IMR-90 (cell line): ENCODE measurements at regions not wholly inside any gene's neighbourhood (a gene's known extent, or its start where the extent isn't known, plus 50 kb on each side); places are given as distances from the start of the nearest gene placed in this dataset.

Source experiments
- ATAC-seq: fragments of 200-7000 bp; cut with Tn5 transposase; 2 replicates; pipeline ENCODE4 v1.9.1; 2020; ENCODE audit warnings: low read depth, mild to moderate bottlenecking, moderate library complexity
- BruUV-seq: library from RNA; stranded (reverse); fragments of 400-500 nt; replicated peaks from 2 replicates; lab custom pipeline; 2021; lab: Mats Ljungman, UMichigan
- CTCF ChIA-PET: fragments of 300-600 bp; formaldehyde crosslinking; extraction: SDS; loops from one replicate; lab custom pipeline; 2021; ENCODE audit warnings: antibody characterized with exemption; lab: Yijun Ruan, JAX
- POLR2A ChIA-PET: fragments of 300-600 bp; sonication (Branson Sonifier 250); formaldehyde crosslinking; loops from one replicate; lab custom pipeline; 2022; ENCODE audit warnings: antibody characterized with exemption; ENCODE audit not compliant: unreplicated experiment; lab: Charles Lee
- DNase-seq: peaks from one replicate; pipeline ENCODE4 v3.0.0; 2013
- H2AFZ ChIP-seq: replicated peaks from 2 replicates; pipeline ENCODE3; 2013; ENCODE audit warnings: low read length, mild to moderate bottlenecking; ENCODE audit not compliant: poor library complexity
- H2AK5ac ChIP-seq: 2 replicates; pipeline ENCODE4 v1.6.1; 2013; ENCODE audit warnings: low read depth, low read length, inconsistent platforms
- H2AK9ac ChIP-seq: replicated peaks from 2 replicates; pipeline ENCODE3; 2013; ENCODE audit warnings: mild to moderate bottlenecking, low read depth, low read length, moderate library complexity; ENCODE audit not compliant: poor library complexity
- H2BK120ac ChIP-seq: 2 replicates; pipeline ENCODE4 v1.6.1; 2013; ENCODE audit warnings: low read depth, low read length, inconsistent platforms
- H2BK15ac ChIP-seq: 3 replicates; pipeline ENCODE4 v1.6.1; 2013; ENCODE audit warnings: low read depth, low read length, inconsistent platforms
- H2BK20ac ChIP-seq: 2 replicates; pipeline ENCODE4 v1.6.1; 2013; ENCODE audit warnings: low read depth, mild to moderate bottlenecking, inconsistent platforms, low read length, moderate library complexity
- H2BK5ac ChIP-seq: 2 replicates; pipeline ENCODE4 v1.6.1; 2013; ENCODE audit warnings: mild to moderate bottlenecking, low read depth, low read length, inconsistent platforms; ENCODE audit not compliant: poor library complexity, severe bottlenecking
- H3K14ac ChIP-seq: replicated peaks from 2 replicates; pipeline ENCODE4 v1.6.1; 2013; ENCODE audit warnings: low read depth, low read length, inconsistent platforms
- H3K18ac ChIP-seq: 2 replicates; pipeline ENCODE4 v1.6.1; 2013; ENCODE audit warnings: low read depth, low read length, control low read depth
- H3K23ac ChIP-seq: 2 replicates; pipeline ENCODE4 v1.6.1; 2013; ENCODE audit warnings: low read depth, low read length, inconsistent platforms
- H3K27ac ChIP-seq: 2 replicates; pipeline ENCODE4 v1.5.1; 2013; ENCODE audit warnings: mild to moderate bottlenecking, control low read depth, low read length; ENCODE audit not compliant: insufficient read depth
- H3K27me3 ChIP-seq: 2 replicates; pipeline ENCODE4 v1.6.1; 2013; ENCODE audit warnings: low read length; ENCODE audit not compliant: control insufficient read depth, insufficient read depth
- H3K36me3 ChIP-seq: 2 replicates; pipeline ENCODE4 v1.6.1; 2013; ENCODE audit warnings: low read length, mixed read lengths; ENCODE audit not compliant: control insufficient read depth, insufficient read depth
- H3K4ac ChIP-seq: 2 replicates; pipeline ENCODE4 v1.6.1; 2013; ENCODE audit warnings: low read depth, low read length, inconsistent platforms
- H3K4me1 ChIP-seq: 2 replicates; pipeline ENCODE4 v1.6.1; 2013; ENCODE audit warnings: low read length, mixed read lengths; ENCODE audit not compliant: control insufficient read depth, insufficient read depth
- H3K4me2 ChIP-seq: 2 replicates; pipeline ENCODE4 v1.6.1; 2013; ENCODE audit warnings: low read depth, mild to moderate bottlenecking, control low read depth, low read length, moderate library complexity
- H3K4me3 ChIP-seq: 2 replicates; pipeline ENCODE4 v1.5.1; 2013; ENCODE audit warnings: low read depth, mild to moderate bottlenecking, control low read depth, low read length, moderate library complexity; ENCODE audit not compliant: insufficient read depth
- H3K56ac ChIP-seq: 2 replicates; pipeline ENCODE4 v1.6.1; 2013; ENCODE audit warnings: low read length, inconsistent platforms; ENCODE audit not compliant: insufficient read depth; ENCODE audit errors: extremely low read depth
- H3K79me1 ChIP-seq, 2 experiments: 2 replicates each; pipeline ENCODE4 v1.6.1; 2013; ENCODE audit warnings: low read length in 2 of 2, inconsistent platforms in 1 of 2, low read depth in 1 of 2
- H3K9ac ChIP-seq: 2 replicates; pipeline ENCODE4 v1.6.1; 2013; ENCODE audit warnings: low read depth, low read length, control low read depth
- H3K9me1 ChIP-seq: 2 replicates; pipeline ENCODE4 v1.6.1; 2013; ENCODE audit warnings: low read length, inconsistent platforms; ENCODE audit not compliant: insufficient read depth
- H3K9me3 ChIP-seq: 2 replicates; pipeline ENCODE4 v1.6.1; 2013; ENCODE audit warnings: low read length; ENCODE audit not compliant: control insufficient read depth, insufficient read depth
- H4K20me1 ChIP-seq: 2 replicates; pipeline ENCODE4 v1.6.1; 2013; ENCODE audit warnings: low read length, inconsistent platforms; ENCODE audit not compliant: insufficient read depth
- H4K5ac ChIP-seq: 2 replicates; pipeline ENCODE4 v1.6.1; 2013; ENCODE audit warnings: mild to moderate bottlenecking, low read depth, low read length, control low read depth
- H4K8ac ChIP-seq, 2 experiments: 2 replicates each; pipeline ENCODE4 v1.6.1; 2013; ENCODE audit warnings: low read depth in 2 of 2, low read length in 2 of 2, control low read depth in 1 of 2, inconsistent platforms in 1 of 2
- H4K91ac ChIP-seq: 2 replicates; pipeline ENCODE4 v1.6.1; 2013; ENCODE audit warnings: low read depth, low read length, inconsistent platforms; ENCODE audit not compliant: insufficient read depth
- CHD1 ChIP-seq: IDR thresholded peaks from 2 replicates; pipeline ENCODE4 v1.6.1; 2012; ENCODE audit warnings: low read depth, low read length, improper control_type of control experiment
- RCOR1 ChIP-seq: IDR thresholded peaks from 2 replicates; pipeline ENCODE4 v1.6.1; 2012; ENCODE audit warnings: mild to moderate bottlenecking, low read length, improper control_type of control experiment; ENCODE audit not compliant: insufficient replicate concordance
- SMC3 ChIP-seq: fragments of 150-350 bp; IDR thresholded peaks from 2 replicates; pipeline ENCODE4 v1.6.1; 2016; ENCODE audit warnings: low read depth, mild to moderate bottlenecking, antibody characterized with exemption, low read length, moderate library complexity
- WGBS, 2 experiments: methylation state at CpG; one replicate each; pipeline versions ENCODE4 v1.1.5 to v1.1.7; 2013; ENCODE audit warnings: missing lambda C conversion rate in 2 of 2; ENCODE audit not compliant: insufficient read length in 1 of 2; ENCODE audit errors: extremely low coverage in 2 of 2; 5-methylcytosine and 5-hydroxymethylcytosine counted together
- dilution Hi-C: fragments of 300-500 bp; cut with HindIII; formaldehyde crosslinking; loops from one replicate; pipeline ENCODE4 v1.14.3; 2018; ENCODE audit warnings: low sequenced_read_pairs; ENCODE audit not compliant: unreplicated experiment
- in situ Hi-C: fragments of 300-500 bp; cut with MboI; formaldehyde crosslinking; loops from 3 replicates; pipeline ENCODE4 v1.14.3; 2019; ENCODE audit warnings: low sequenced_read_pairs, inconsistent platforms, mixed read lengths
- intact Hi-C: fragments of 100-400 bp; cut with micrococcal nuclease; formaldehyde crosslinking; loops from 2 replicates; pipeline ENCODE4 v1.10.0; 2022

- Histone ChIP-seq H3K14ac (no peak overlapping the region), H2BK15ac (no peak overlapping the region; the same call in 2 of the 3 replicates), H3K9me1 (peaks cover 5% of the 10 kb centered on the region), H3K56ac (no peak overlapping the region), H3K27ac (no peak overlapping the region), H2BK20ac (peak overlapping the region; percentile 62), H3K4me1 (peaks cover 15% of the 10 kb centered on the region), H4K91ac (0 out of 2 replicates have a peak overlapping the region, but pooled peaks have one; percentile 52), H4K8ac (0 out of 4 replicates have a peak overlapping the region, but pooled peaks of 1 of the 2 experiments have one; percentile 56), H4K5ac (no peak overlapping the region), H3K18ac (no peak overlapping the region), H2BK120ac (peak overlapping the region; percentile 69; the same call in 1 of the 2 replicates), H3K4ac (peak overlapping the region; percentile 39; the same call in 1 of the 2 replicates), H3K36me3 (no peaks in the 10 kb centered on the region), H2AK5ac (peak overlapping the region; percentile 55; the same call in 1 of the 2 replicates), H2AFZ (no peak overlapping the region), H3K27me3 (no peaks in the 10 kb centered on the region), H3K23ac (no peak overlapping the region), H4K20me1 (no peaks in the 10 kb centered on the region), H3K79me1 (no peaks in the 10 kb centered on the region), H3K4me2 (no peak overlapping the region), H2AK9ac (no peak overlapping the region), H3K4me3 (no peak overlapping the region), H2BK5ac (no peak overlapping the region), H3K9me3 (no peaks in the 10 kb centered on the region), H3K9ac (no peak overlapping the region)
- intact Hi-C loops = no loop called here
- no TSS peak for BruUV-seq
- dilution Hi-C loops = no loop called here
- in situ Hi-C loops = no loop called here
- TF ChIP-seq RCOR1 (no peak), SMC3 (no peak), CHD1 (no peak)
- no CpG with 5 or more reads among the region's 2 CpGs for WGBS, 2 experiments
- no peak for ATAC-seq
- CTCF ChIA-PET = no interaction called here
- DNase-seq = no peak
- POLR2A ChIA-PET = no interaction called here
Measured at GRCh38 chr2:182619276-182619675, 96.8 kb upstream of the DNAJC10 start.
